ENCODE measurements at regions not wholly inside any gene's neighbourhood (a gene's known extent, or its start where the extent isn't known, plus 50 kb on each side); places are given as distances from the start of the nearest gene placed in this dataset.

DNA sequence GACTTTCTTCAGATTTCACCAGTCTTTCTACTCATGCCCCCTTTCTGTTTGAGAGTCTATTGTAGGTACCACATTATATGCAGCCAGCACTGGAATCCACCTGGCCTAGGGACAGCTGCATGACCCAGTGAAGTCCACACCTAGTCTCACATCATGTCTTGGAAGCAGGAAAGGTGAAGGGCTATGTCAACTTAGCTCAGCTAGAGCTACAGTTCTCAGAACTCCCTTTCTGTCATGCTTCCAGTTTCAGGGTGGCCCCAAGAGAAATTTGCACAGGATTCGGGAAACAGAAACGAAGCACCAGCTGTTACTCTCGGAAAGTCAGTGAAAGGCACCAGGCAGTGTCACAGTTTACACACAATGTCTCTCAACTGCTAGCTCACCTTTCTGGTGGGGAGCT, 51.6 kb upstream of the NLRP1 start:
- DNase-seq: no peak
- no peaks in the 10 kb centered on the region for H3K4me1 Mint-ChIP-seq
- no peaks in the 10 kb centered on the region for H3K36me3 Mint-ChIP-seq
- no peaks in the 10 kb centered on the region for H3K9me3 Mint-ChIP-seq
- no peak for ATAC-seq (ENCODE audit: low read depth in 2 of 2)
- no peak overlapping the region for H3K4me3 Mint-ChIP-seq
- H3K27ac Mint-ChIP-seq: no peak overlapping the region
- peaks cover 32 to 39% (median 35%) of the 10 kb centered on the region in 3 donors for H3K27me3 Mint-ChIP-seq

DNA sequence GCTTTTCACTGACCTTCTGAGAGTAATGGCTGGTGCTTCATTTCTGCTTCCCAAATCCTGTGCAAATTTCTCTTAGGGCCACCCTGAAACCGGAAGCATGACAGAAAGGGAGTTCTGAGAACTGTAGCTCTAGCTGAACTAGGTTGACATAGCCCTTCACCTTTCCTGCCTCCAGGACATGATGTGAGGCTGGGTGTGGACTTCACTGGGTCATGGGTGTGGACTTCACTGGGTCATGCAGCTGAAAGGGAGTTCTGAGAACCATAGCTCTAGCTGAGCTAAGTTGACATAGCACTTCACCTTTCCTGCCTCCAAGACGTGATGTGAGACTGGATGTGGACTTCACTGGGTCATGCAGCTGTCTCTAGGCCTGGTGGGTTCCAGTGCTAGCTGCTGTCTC, 54.3 kb upstream of the NLRP1 start:
- Mint-ChIP-seq H3K4me3 (no peak overlapping the region), H3K27me3 (peaks cover 38 to 47% (median 39%) of the 10 kb centered on the region in 3 donors), H3K9me3 (no peaks in the 10 kb centered on the region), H3K36me3 (no peaks in the 10 kb centered on the region), H3K4me1 (no peaks in the 10 kb centered on the region), H3K27ac (no peak overlapping the region)
- no peak for DNase-seq
- no peak for ATAC-seq (ENCODE audit: low read depth in 2 of 2)

- Mint-ChIP-seq H3K4me1 (no peaks in the 10 kb centered on the region), H3K36me3 (no peaks in the 10 kb centered on the region), H3K27ac (no peak overlapping the region), H3K9me3 (no peaks in the 10 kb centered on the region), H3K27me3 (peaks cover 38 to 51% (median 46%) of the 10 kb centered on the region in 3 donors), H3K4me3 (no peak overlapping the region)
- DNase-seq (no peak), ATAC-seq (ENCODE audit: low read depth in 2 of 2) (no peak)
Observed at GRCh38 chr17:5640726-5641125, 56.4 kb upstream of the NLRP1 start.

- ATAC-seq (ENCODE audit: low read depth in 2 of 2): no peak
- H3K36me3 Mint-ChIP-seq: no peaks in the 10 kb centered on the region
Observed at GRCh38 chr17:5642752-5643151, 58.4 kb upstream of the NLRP1 start.

GRCh38 chr17:5644065-5644464, 59.8 kb upstream of the NLRP1 start:
- H3K27ac Mint-ChIP-seq: no peak overlapping the region
- no peak overlapping the region for H3K4me3 Mint-ChIP-seq
- no peaks in the 10 kb centered on the region for H3K36me3 Mint-ChIP-seq
- peaks cover 14 to 39% (median 22%) of the 10 kb centered on the region in 3 donors for H3K27me3 Mint-ChIP-seq
- no peaks in the 10 kb centered on the region for H3K9me3 Mint-ChIP-seq
- ATAC-seq (ENCODE audit: low read depth in 2 of 2): no peak
- no peak for DNase-seq
- no peaks in the 10 kb centered on the region for H3K4me1 Mint-ChIP-seq

More at GRCh38 chr17:5642752-5643151, 58.4 kb upstream of the NLRP1 start:
- Mint-ChIP-seq H3K4me1 (no peaks in the 10 kb centered on the region), H3K9me3 (no peaks in the 10 kb centered on the region), H3K4me3 (no peak overlapping the region), H3K27me3 (peaks cover 24 to 48% (median 33%) of the 10 kb centered on the region in 3 donors), H3K27ac (no peak overlapping the region)
- no peak for DNase-seq

- H3K27ac Mint-ChIP-seq: no peak overlapping the region
- ATAC-seq (ENCODE audit: low read depth in 2 of 2) (no peak), DNase-seq (no peak)
- H3K9me3 Mint-ChIP-seq: peaks cover 8 to 39% (median 16%) of the 10 kb centered on the region in 7 donors
- peaks cover 19 to 50% (median 42%) of the 10 kb centered on the region in 3 donors for H3K27me3 Mint-ChIP-seq
- peak overlapping the region in 1 of 8 donors; percentile 55 for H3K4me3 Mint-ChIP-seq
- H3K36me3 Mint-ChIP-seq: peaks cover 4 to 14% of the 10 kb centered on the region in 2 donors
- H3K4me1 Mint-ChIP-seq: no peaks in the 10 kb centered on the region
Observed at GRCh38 chr17:5651348-5651747, 67.0 kb upstream of the NLRP1 start.

GRCh38 chr17:5661491-5662125, 77.3 kb upstream of the NLRP1 start:
- no peak for ATAC-seq (ENCODE audit: low read depth in 2 of 2)

DNA sequence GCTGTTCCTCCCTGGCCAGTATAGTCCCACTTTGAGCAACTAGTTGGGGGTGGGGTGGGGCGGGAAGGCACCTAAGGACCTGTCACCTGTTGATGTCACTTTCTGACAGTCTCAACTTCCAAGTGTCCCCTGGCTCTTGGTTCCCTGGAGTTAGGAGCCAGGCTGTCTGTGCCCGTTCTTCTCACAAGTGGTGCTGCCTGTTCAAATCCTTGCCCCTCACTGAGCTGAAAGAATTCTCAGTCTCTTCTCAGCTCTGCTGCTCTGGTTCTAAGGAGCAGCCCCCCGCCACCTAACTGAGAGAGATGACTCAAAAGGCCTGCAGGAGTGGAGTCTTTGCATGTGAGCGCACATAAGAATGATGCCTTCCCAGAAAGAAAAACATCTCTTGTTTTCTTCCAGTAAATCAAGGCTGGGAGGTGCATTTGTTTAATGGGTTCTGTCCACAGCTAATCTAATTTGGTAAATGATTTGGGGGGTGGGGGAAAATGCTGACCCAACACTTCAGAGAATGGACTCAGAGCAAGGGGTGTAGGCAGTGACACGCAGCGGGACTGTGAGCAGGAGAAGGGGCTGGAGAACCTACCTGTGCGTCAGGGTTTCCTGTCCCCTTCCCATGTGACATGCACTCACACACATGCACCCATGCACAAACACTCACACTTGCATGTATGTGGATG, 78.2 kb upstream of the NLRP1 start:
- ATAC-seq (ENCODE audit: low read depth in 2 of 2): no peak
- Mint-ChIP-seq H3K36me3 (no peaks in the 10 kb centered on the region), H3K4me3 (peak overlapping the region in 1 of 8 donors; percentile 30), H3K9me3 (no peaks in the 10 kb centered on the region), H3K27ac (no peak overlapping the region), H3K4me1 (no peaks in the 10 kb centered on the region), H3K27me3 (peaks cover 10 to 33% (median 29%) of the 10 kb centered on the region in 3 donors)
- no peak for DNase-seq

More at GRCh38 chr17:5661491-5662125, 77.3 kb upstream of the NLRP1 start:
- H3K27me3 Mint-ChIP-seq: peaks cover 10 to 40% (median 30%) of the 10 kb centered on the region in 3 donors
- H3K9me3 Mint-ChIP-seq: peaks cover 0 to 4% (median 0%) of the 10 kb centered on the region in 7 donors
- H3K27ac Mint-ChIP-seq: no peak overlapping the region
- no peak for DNase-seq
- no peaks in the 10 kb centered on the region for H3K36me3 Mint-ChIP-seq
- H3K4me1 Mint-ChIP-seq: no peaks in the 10 kb centered on the region
- no peak overlapping the region for H3K4me3 Mint-ChIP-seq

DNA sequence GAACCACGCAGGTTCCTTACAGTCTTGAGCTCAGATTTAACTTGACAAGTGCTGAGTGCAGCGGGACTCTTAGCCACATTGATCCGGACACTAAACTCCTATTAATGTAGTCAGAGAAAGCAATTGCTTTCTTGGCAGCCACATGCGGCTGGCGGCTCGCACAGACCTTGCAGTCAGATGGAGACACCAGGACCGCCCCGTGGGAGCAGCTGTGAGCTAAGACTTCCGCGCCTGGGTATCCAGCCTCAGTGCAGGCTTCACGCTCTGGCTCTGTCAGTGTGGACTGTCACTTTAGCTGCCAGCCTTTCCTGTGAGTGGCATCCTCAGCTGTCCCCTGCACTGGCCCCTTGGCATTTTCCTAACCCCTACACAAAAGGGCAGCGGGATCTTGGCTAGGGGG, 80.9 kb upstream of the NLRP1 start:
- no peak for ATAC-seq (ENCODE audit: low read depth in 2 of 2)
- Mint-ChIP-seq H3K27me3 (peaks cover 19 to 45% (median 35%) of the 10 kb centered on the region in 3 donors), H3K27ac (no peak overlapping the region), H3K4me3 (no peak overlapping the region), H3K9me3 (peaks cover 0 to 1% (median 0%) of the 10 kb centered on the region in 7 donors), H3K4me1 (no peaks in the 10 kb centered on the region), H3K36me3 (no peaks in the 10 kb centered on the region)
- DNase-seq: no peak

- Mint-ChIP-seq H3K27ac (no peak overlapping the region), H3K9me3 (peaks cover 0 to 1% (median 0%) of the 10 kb centered on the region in 7 donors), H3K4me3 (no peak overlapping the region), H3K36me3 (no peaks in the 10 kb centered on the region), H3K4me1 (peaks cover 0 to 1% (median 0%) of the 10 kb centered on the region in 3 donors), H3K27me3 (peaks cover 19 to 47% (median 38%) of the 10 kb centered on the region in 3 donors)
- no peak for DNase-seq
- no peak for ATAC-seq (ENCODE audit: low read depth in 2 of 2)
Observed at GRCh38 chr17:5667871-5668270, 83.6 kb upstream of the NLRP1 start.

- DNase-seq: no peak
- Mint-ChIP-seq H3K4me1 (peaks cover 0 to 4% (median 2%) of the 10 kb centered on the region in 3 donors), H3K27ac (peak overlapping the region in 1 of 6 donors; percentile 74), H3K9me3 (peaks cover 0 to 1% (median 0%) of the 10 kb centered on the region in 7 donors), H3K4me3 (no peak overlapping the region), H3K36me3 (no peaks in the 10 kb centered on the region), H3K27me3 (peaks cover 15 to 47% (median 42%) of the 10 kb centered on the region in 3 donors)
- no peak for ATAC-seq (ENCODE audit: low read depth in 2 of 2)
Observed at GRCh38 chr17:5668557-5669138, 84.3 kb upstream of the NLRP1 start.

- no peak overlapping the region for H3K4me3 Mint-ChIP-seq
- ATAC-seq (ENCODE audit: low read depth in 2 of 2): no peak
Observed at GRCh38 chr17:5669191-5669590, 84.9 kb upstream of the NLRP1 start.

DNA sequence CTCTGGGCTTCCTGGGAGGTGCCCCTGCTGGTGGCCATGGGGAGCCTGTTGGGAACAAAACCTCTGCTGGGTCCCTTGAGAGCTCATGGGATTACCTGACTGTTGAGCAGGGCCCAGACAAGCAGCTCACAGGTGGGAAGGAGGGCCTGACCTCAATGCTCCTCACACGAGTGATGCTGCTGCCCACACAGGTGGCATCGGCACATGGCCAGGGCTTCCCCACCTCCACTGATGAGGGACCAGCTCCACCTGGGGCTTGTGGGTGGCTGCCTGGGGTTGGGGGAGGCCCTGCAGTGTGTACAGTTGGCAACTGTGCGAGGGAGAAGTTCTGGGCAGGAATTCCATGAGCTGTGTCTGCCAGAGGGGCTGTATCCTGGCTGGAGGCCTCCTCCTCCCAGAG, 87.8 kb upstream of the NLRP1 start:
- Mint-ChIP-seq H3K9me3 (peaks cover 0 to 6% (median 3%) of the 10 kb centered on the region in 7 donors), H3K4me1 (peaks cover 10 to 18% (median 16%) of the 10 kb centered on the region in 3 donors), H3K27ac (no peak overlapping the region), H3K36me3 (peaks cover 0 to 5% of the 10 kb centered on the region in 2 donors), H3K4me3 (no peak overlapping the region), H3K27me3 (peaks cover 9 to 39% (median 34%) of the 10 kb centered on the region in 3 donors)
- DNase-seq (no peak), ATAC-seq (ENCODE audit: low read depth in 2 of 2) (no peak)

More at GRCh38 chr17:5669191-5669590, 84.9 kb upstream of the NLRP1 start:
- H3K27ac Mint-ChIP-seq: peak overlapping the region in 1 of 6 donors; percentile 52
- H3K4me1 Mint-ChIP-seq: peaks cover 0 to 4% (median 2%) of the 10 kb centered on the region in 3 donors
- H3K27me3 Mint-ChIP-seq: peaks cover 10 to 51% (median 42%) of the 10 kb centered on the region in 3 donors
- peaks cover 0 to 5% (median 3%) of the 10 kb centered on the region in 7 donors for H3K9me3 Mint-ChIP-seq
- no peak for DNase-seq
- H3K36me3 Mint-ChIP-seq: peaks cover 0 to 5% of the 10 kb centered on the region in 2 donors

All from naive B cell (primary cell).